Renal cortical epithelial cell (primary cell): ENCODE measurements at regions not wholly inside any gene's neighbourhood (a gene's known extent, or its start where the extent isn't known, plus 50 kb on each side); places are given as distances from the start of the nearest gene placed in this dataset.
"Not testable (repeated sequence)": the region's sequence is repeated elsewhere in the genome, so short reads cannot be mapped to it uniquely, and the experiment has no call there.

Source experiments
- DNase-seq: peaks from one replicate; pipeline ENCODE4 v3.0.0-alpha.2; 2011; ENCODE audit warnings: low read depth

GRCh38 chr6:63478734-63479133 lies 93.5 kb upstream of the LOC128125822 start:
- no peak for DNase-seq

- no peak for DNase-seq
Observed at GRCh38 chr6:63486196-63486595, 86.1 kb upstream of the LOC128125822 start.

GRCh38 chr6:63487103-63487813 lies 85.0 kb upstream of the LOC128125822 start:
- no peak for DNase-seq

- DNase-seq = no peak
Observed at GRCh38 chr6:63491119-63491518, 81.2 kb upstream of the LOC128125822 start.

- no peak for DNase-seq
Observed at GRCh38 chr6:63492476-63492875, 79.8 kb upstream of the LOC128125822 start.

GRCh38 chr6:63493557-63493956 lies 78.7 kb upstream of the LOC128125822 start:
- no peak for DNase-seq

- no peak for DNase-seq
Observed at GRCh38 chr6:63496361-63496804, 75.9 kb upstream of the LOC128125822 start.

GRCh38 chr6:63502156-63502555 lies 70.1 kb upstream of the LOC128125822 start:
- no peak for DNase-seq

GRCh38 chr6:63503199-63503598 lies 69.1 kb upstream of the LOC128125822 start:
- no peak for DNase-seq

GRCh38 chr6:63504777-63505384 lies 67.4 kb upstream of the LOC128125822 start:
- peak; percentile 57 for DNase-seq

- no peak for DNase-seq
Observed at GRCh38 chr6:63507096-63507495, 65.2 kb upstream of the LOC128125822 start.

- peak; percentile 94 for DNase-seq
Observed at GRCh38 chr6:63509652-63510352, 62.5 kb upstream of the LOC128125822 start.

- DNase-seq = no peak
Observed at GRCh38 chr6:63510353-63510686, 62.0 kb upstream of the LOC128125822 start.

GRCh38 chr6:63510849-63511248 lies 61.4 kb upstream of the LOC128125822 start:
- DNase-seq = no peak

- DNase-seq = peak; percentile 72
Observed at GRCh38 chr6:63514488-63515173, 57.6 kb upstream of the LOC128125822 start.

- not testable (repeated sequence) for DNase-seq
Observed at GRCh38 chr6:63515227-63515626, 57.1 kb upstream of the LOC128125822 start.

GRCh38 chr6:63516186-63516944 lies 55.9 kb upstream of the LOC128125822 start:
- peak; percentile 97 for DNase-seq

- peak; percentile 57 for DNase-seq
Observed at GRCh38 chr6:63517221-63517620, 55.1 kb upstream of the LOC128125822 start.

GRCh38 chr6:63521475-63522210 lies 50.6 kb upstream of the LOC128125822 start:
- DNase-seq = peak; percentile 53
